ENCODE measurements at regions not wholly inside any gene's neighbourhood (a gene's known extent, or its start where the extent isn't known, plus 50 kb on each side); places are given as distances from the start of the nearest gene placed in this dataset.

DNA sequence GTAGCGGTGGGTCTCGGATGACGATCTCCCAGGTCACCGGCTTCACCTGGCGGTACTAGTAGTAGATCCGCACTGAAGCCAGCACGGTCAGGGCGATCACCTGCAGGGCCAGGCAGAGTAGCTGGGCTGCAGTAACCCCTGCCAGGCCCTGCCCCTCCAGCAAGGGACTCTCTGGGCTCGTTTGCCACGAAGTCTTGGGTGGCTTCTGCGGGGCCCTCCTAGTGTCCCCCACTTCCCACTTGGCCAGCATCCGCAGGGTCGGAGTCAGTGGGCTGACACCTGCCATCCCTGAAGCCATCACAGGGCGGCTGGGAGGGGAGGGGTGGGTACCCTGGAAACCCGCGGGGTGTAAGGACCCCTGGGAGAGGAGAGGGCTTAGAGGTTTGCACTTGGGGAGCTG, 214.0 kb downstream of the OR4C45 start:
- no peak overlapping the region for H3K4me3 ChIP-seq (ENCODE audit: low read depth, low read length)
- no peaks in the 10 kb centered on the region for H3K27me3 ChIP-seq (ENCODE audit: control insufficient read depth, insufficient read depth, low read length)
- ChIA-PET CTCF (no interaction called here), POLR2A (no interaction called here)
- DNase-seq (ENCODE audit: low read depth), result no peak
- H3K36me3 ChIP-seq (ENCODE audit: control insufficient read depth, insufficient read depth, low read length), result no peaks in the 10 kb centered on the region
- TF ChIP-seq, protein P1, sequence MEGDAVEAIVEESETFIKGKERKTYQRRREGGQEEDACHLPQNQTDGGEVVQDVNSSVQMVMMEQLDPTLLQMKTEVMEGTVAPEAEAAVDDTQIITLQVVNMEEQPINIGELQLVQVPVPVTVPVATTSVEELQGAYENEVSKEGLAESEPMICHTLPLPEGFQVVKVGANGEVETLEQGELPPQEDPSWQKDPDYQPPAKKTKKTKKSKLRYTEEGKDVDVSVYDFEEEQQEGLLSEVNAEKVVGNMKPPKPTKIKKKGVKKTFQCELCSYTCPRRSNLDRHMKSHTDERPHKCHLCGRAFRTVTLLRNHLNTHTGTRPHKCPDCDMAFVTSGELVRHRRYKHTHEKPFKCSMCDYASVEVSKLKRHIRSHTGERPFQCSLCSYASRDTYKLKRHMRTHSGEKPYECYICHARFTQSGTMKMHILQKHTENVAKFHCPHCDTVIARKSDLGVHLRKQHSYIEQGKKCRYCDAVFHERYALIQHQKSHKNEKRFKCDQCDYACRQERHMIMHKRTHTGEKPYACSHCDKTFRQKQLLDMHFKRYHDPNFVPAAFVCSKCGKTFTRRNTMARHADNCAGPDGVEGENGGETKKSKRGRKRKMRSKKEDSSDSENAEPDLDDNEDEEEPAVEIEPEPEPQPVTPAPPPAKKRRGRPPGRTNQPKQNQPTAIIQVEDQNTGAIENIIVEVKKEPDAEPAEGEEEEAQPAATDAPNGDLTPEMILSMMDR (IDR thresholded peaks at IDR 0.05; ENCODE audit: insufficient read depth, low read depth, low read length), result no peak

DNA sequence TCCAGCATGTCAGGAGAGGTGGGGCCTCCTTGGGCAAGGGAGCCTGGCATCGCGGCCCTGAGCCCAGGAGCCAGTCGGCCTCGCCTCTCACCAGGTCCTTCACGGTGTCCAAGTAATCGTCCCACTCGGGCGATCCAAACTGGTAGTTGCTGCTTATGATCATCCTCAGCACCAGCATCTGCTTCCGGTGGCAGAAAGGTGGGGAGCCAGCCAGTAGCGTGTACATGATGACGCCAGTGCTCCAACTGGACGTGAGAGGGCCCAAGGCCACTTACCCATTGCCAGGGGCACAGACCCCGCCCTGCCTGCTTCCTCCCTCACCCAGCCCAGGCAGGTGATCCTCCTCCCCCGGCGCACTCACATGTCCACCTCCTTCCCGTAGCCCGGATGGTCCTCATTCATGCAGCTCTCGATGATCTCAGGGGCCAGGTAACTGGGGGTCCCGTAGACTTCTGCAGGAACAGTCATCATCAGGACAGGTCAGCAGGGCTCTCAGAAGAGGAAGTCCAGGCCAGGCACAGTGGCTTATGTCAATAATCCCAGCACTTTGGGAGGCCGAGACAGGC, 214.7 kb downstream of the OR4C45 start:
- Histone ChIP-seq H3K27me3 (ENCODE audit: control insufficient read depth, insufficient read depth, low read length) (no peaks in the 10 kb centered on the region), H3K4me3 (ENCODE audit: low read depth, low read length) (no peak overlapping the region), H3K36me3 (ENCODE audit: control insufficient read depth, insufficient read depth, low read length) (no peaks in the 10 kb centered on the region)
- TF ChIP-seq, protein P1 (IDR thresholded peaks at IDR 0.05; ENCODE audit: insufficient read depth, low read depth, low read length), result no peak
- ChIA-PET POLR2A (no interaction called here), CTCF (no interaction called here)
- no peak for DNase-seq (ENCODE audit: low read depth)

DNA sequence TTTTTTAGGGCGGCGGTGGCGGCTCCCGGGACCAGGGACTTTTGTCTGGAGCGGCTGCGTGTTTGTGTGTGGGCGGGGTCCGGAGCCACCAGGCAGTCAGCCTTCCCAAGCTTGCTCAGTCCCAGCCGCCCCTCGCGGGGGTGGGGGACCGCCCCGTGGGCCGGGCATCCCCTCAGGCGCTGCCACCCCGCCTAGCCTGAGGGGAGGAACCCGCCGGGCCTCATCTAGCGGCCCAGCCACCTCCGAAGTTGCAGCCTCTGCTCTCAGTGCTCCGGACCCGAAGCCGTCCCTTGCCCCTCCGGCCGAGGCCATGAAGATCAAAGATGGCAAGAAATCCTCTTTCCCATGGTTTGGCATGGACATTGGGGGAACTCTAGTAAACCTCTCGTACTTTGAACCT, 235.2 kb downstream of the OR4C45 start:
- TF ChIP-seq, protein P1 (IDR thresholded peaks at IDR 0.05; ENCODE audit: insufficient read depth, low read depth, low read length), result no peak
- DNase-seq (ENCODE audit: low read depth), result no peak
- POLR2A ChIA-PET, result no interaction called here
- Histone ChIP-seq H3K36me3 (ENCODE audit: control insufficient read depth, insufficient read depth, low read length) (no peaks in the 10 kb centered on the region), H3K27me3 (ENCODE audit: control insufficient read depth, insufficient read depth, low read length) (no peaks in the 10 kb centered on the region), H3K4me3 (ENCODE audit: low read depth, low read length) (no peak overlapping the region)
- CTCF ChIA-PET, result interaction anchor here (0.6 kb wide), 1 partner anchor 1853 kb away, joined by 3 read pairs; no protein-coding TSS in a partner anchor

DNA sequence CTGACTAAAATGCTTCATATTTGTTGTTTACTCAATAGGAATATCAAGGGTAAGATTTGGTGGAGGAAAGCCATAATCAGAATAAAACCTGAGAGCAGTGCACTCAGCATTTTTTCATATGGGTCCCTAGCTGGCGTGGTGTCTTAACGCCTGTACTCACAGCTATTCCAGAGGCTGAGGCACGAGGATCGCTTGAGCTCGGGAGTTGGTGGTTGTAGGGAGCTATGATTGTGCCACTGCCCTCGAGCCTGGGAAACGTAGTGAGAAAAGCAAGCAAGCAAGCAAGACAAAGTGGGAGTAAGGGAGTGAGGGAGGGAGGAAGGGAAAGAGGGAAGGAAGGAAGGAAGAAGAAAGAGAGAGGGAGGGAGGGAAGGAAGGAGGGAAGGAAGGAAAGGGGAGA, 242.5 kb downstream of the OR4C45 start:
- Histone ChIP-seq H3K27me3 (ENCODE audit: control insufficient read depth, insufficient read depth, low read length) (no peaks in the 10 kb centered on the region), H3K36me3 (ENCODE audit: control insufficient read depth, insufficient read depth, low read length) (no peaks in the 10 kb centered on the region), H3K4me3 (ENCODE audit: low read depth, low read length) (no peak overlapping the region)
- CTCF ChIA-PET, result no interaction called here
- TF ChIP-seq, protein P1 (IDR thresholded peaks at IDR 0.05; ENCODE audit: insufficient read depth, low read depth, low read length), result no peak
- POLR2A ChIA-PET, result no interaction called here
- no peak for DNase-seq (ENCODE audit: low read depth)

DNA sequence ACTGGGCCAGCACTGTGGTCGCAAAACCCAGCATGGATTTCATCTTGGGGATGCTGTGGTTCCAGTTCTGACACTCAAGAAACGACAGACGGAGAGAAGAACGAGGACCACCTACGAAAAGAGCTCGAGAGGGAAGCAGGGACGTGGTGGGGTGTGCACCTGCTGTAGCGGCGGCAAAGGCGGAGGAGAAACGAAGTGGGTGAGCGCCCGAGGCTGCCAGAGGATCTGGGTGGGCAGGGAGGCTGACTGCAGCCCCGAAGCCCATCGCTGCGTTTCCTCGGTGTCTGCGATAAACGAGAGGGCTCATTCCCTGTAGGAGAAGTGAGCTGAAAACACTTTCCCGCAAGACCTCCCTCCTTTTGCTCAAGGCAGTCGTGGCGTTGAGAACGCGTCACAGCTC, 246.1 kb downstream of the OR4C45 start:
- TF ChIP-seq, protein P1 (IDR thresholded peaks at IDR 0.05; ENCODE audit: insufficient read depth, low read depth, low read length), result no peak

More for the DNA sequence above, 246.1 kb downstream of the OR4C45 start:
- POLR2A ChIA-PET, result no interaction called here
- Histone ChIP-seq H3K4me3 (ENCODE audit: low read depth, low read length) (no peak overlapping the region), H3K27me3 (ENCODE audit: control insufficient read depth, insufficient read depth, low read length) (no peaks in the 10 kb centered on the region), H3K36me3 (ENCODE audit: control insufficient read depth, insufficient read depth, low read length) (no peaks in the 10 kb centered on the region)
- no peak for DNase-seq (ENCODE audit: low read depth)
- CTCF ChIA-PET, result no interaction called here
